Epithelial cell of proximal tubule (primary cell): ENCODE measurements at regions not wholly inside any gene's neighbourhood (a gene's known extent, or its start where the extent isn't known, plus 50 kb on each side); places are given as distances from the start of the nearest gene placed in this dataset.
A peak's percentile ranks its signal among the peaks of the same experiment; 100 is the strongest.

Experiments
- DNase-seq: peaks from one replicate; pipeline ENCODE4 v3.0.0-alpha.2; 2011; ENCODE audit warnings: low read depth
- H3K4me3 ChIP-seq: 2 replicates; pipeline ENCODE4 v1.5.1; 2011; ENCODE audit warnings: low read depth, mild to moderate bottlenecking, low read length
- TF ChIP-seq, protein P1 (sequence below): conservative IDR thresholded peaks from 2 replicates; pipeline ENCODE4 v1.5.1; 2012; ENCODE audit warnings: low read depth, mild to moderate bottlenecking, low read length

DNA sequence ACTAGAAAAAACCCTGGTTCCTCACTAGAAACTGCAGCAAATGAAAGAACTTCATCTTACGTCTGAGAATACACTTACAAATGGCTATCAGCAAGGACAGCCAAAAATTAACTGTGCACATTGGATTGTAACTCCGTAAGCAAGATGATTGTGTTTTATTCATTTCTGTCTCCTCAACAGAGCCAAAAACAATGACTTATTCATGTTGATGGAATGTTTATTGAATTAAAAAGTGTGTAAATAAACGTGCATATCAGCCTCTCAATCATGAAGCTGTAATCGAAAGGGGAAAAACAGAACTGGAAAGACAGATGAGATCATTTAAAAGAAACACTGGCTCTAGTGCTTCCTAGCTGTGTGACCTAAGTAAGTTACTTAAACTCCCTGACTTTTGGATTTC lies 307.5 kb upstream of the ZC3H12C start:
- TF ChIP-seq, protein P1, sequence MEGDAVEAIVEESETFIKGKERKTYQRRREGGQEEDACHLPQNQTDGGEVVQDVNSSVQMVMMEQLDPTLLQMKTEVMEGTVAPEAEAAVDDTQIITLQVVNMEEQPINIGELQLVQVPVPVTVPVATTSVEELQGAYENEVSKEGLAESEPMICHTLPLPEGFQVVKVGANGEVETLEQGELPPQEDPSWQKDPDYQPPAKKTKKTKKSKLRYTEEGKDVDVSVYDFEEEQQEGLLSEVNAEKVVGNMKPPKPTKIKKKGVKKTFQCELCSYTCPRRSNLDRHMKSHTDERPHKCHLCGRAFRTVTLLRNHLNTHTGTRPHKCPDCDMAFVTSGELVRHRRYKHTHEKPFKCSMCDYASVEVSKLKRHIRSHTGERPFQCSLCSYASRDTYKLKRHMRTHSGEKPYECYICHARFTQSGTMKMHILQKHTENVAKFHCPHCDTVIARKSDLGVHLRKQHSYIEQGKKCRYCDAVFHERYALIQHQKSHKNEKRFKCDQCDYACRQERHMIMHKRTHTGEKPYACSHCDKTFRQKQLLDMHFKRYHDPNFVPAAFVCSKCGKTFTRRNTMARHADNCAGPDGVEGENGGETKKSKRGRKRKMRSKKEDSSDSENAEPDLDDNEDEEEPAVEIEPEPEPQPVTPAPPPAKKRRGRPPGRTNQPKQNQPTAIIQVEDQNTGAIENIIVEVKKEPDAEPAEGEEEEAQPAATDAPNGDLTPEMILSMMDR = no peak
- H3K4me3 ChIP-seq = no peak overlapping the region
- DNase-seq = no peak

DNA sequence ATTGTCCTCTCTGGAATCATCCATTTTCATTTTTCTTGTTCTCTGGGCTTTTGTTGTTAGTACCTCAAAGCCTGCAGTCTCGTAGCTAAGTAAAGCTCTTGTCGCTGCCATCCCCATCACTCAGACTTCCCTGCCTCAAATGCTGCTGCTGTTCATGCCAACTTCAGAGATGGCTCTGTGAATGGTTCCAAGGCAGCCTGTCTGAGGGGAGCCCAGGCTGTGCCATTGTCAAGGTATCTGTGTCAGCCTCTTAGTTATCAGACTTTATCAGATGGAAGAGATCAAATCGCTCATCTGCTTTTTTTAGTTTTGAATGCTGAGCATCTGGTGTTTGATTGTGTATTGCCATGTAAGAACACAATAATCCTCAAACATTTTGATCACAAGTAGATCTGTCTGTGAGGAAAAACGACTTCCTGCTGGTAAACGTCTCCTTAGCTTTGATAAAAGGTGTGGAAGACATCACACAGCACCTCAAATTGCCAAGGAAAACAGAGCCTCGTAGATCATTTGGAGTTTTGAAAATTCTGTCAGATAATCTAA lies 304.2 kb upstream of the ZC3H12C start:
- TF ChIP-seq, protein P1 = no peak
- H3K4me3 ChIP-seq = no peak overlapping the region
- no peak for DNase-seq

DNA sequence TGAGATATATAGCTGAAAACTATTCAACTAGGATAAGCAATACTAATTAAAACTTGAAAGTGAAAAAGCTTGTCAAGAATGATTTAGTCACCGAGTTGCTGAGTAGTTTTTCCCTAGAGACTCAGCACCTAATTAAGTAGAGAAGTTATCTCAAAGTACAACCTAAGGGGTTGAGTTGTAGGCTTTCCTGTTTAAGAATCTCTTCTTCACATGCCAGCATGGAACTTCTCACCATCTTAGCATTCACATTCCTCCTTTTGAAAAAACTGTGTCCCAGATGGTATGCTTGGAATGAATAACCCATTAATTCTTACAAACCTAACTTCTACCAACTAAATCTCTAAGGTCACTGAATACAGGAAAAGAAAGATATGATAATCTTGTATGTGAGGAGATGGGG lies 303.3 kb upstream of the ZC3H12C start:
- DNase-seq = no peak

DNA sequence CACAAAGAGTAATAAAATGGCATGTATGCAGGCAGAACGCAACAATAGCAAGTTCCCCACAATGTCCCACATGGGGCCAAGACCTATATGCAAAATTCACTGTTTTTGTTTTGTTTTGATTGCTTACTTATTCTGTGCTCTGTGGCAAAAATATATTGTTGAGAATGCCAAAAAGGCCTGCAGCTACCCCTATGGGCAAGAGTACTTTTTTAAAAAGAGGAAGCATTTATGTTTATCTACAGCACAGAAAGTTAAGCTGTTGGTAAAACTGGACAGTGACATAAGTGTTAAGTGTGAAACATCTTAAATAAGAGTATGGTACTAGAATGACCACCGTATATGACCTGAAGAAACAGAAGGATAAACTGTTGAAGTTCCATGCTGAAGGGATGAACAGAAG lies 301.9 kb upstream of the ZC3H12C start:
- no peak overlapping the region for H3K4me3 ChIP-seq
- TF ChIP-seq, protein P1 = no peak
- DNase-seq = no peak

More for the DNA sequence above, 303.3 kb upstream of the ZC3H12C start:
- TF ChIP-seq, protein P1 = no peak
- no peak overlapping the region for H3K4me3 ChIP-seq

DNA sequence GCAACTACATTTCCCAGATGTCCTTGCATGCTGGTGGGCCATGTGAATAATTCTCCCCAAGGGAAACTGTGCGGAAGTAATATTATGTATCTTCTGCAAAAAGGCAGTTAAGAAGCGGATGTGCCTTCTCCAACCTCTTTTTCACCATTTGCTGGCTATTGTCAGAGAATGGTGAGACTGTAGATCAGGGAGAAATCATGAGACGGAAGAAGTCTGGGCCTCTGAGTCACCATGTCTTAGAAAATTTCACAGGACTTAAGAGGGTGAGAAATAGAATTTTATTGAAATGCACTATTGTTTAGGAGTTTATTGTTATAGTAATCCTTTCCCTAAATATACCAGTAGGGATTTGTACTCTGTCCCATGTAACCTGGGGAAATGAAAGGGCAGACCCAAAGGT lies 298.7 kb upstream of the ZC3H12C start:
- TF ChIP-seq, protein P1 = no peak
- H3K4me3 ChIP-seq = no peak overlapping the region
- DNase-seq = no peak

DNA sequence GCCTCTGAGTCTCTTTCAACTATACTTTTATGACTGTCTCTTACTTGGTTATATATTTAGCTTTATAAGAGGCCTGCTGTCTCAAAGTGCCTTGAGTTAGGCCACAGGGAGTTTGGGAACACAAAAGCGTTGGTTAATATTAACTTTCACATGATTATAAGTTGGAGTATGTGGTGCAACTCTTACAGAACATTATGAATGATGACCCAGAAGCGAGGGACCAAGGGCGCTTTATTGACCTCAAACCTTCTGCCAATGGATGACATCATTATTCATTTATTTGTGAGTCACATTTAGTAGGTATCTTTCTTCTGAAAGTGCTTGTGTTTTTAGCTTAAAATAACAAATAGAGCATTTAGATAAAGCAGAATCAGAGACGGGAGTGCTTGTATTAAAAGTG lies 298.0 kb upstream of the ZC3H12C start:
- TF ChIP-seq, protein P1 = no peak
- peak; percentile 52 for DNase-seq
- no peak overlapping the region for H3K4me3 ChIP-seq

DNA sequence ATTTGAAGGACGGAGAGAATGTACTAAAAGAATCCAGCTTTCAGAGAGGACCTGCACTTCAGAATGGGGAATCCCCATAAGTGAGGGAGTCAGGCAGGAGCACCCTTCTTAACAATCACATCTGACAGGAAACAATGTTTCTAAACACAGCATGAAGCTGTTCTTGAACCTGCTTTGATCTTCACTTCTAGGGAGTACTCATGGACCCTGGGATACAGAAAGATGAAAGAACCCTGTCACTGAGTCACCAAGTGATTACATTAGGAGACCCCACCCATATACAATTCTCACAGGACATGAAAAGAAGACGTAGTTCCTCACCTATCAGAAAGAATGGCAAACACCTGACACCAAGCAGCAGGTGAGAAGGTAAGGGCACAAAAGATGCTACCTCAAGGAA lies 296.9 kb upstream of the ZC3H12C start:
- H3K4me3 ChIP-seq = no peak overlapping the region
- DNase-seq = no peak
- TF ChIP-seq, protein P1 = no peak
